ENCODE measurements at regions not wholly inside any gene's neighbourhood (a gene's known extent, or its start where the extent isn't known, plus 50 kb on each side); places are given as distances from the start of the nearest gene placed in this dataset.

DNA sequence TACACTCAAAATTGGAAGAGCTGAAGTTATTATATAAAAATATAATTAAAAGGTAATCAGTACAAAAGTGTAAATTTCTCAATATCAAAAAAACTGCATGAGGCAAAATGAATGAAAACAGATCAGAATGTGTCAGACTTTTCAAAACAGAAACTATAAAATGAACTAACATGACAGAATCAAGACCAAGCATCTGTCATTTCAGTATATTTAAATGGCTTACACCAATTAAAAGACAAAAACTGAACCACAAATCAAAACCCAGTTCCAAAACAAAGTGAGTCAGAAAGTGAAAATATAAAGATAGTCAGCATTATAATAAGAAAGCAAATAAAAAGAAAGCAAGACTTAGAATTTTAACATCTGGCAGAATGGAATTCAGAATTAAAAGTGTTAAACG is 289.7 kb downstream of the UBE3D start:
- Histone ChIP-seq H3K4me1 (no peaks in the 10 kb centered on the region), H3K27ac (no peak overlapping the region), H3K4me3 (no peak overlapping the region), H3K36me3 (no peaks in the 10 kb centered on the region), H3K27me3 (no peaks in the 10 kb centered on the region), H3K9me3 (no peaks in the 10 kb centered on the region)
- WGBS (ENCODE audit: insufficient coverage, low coverage, low lambda C conversion rate, missing lambda C conversion rate): 14% methylated on average over 1 of the region's 1 CpG
- DNase-seq (no peak), ATAC-seq (no peak)
- TF ChIP-seq, protein P1, sequence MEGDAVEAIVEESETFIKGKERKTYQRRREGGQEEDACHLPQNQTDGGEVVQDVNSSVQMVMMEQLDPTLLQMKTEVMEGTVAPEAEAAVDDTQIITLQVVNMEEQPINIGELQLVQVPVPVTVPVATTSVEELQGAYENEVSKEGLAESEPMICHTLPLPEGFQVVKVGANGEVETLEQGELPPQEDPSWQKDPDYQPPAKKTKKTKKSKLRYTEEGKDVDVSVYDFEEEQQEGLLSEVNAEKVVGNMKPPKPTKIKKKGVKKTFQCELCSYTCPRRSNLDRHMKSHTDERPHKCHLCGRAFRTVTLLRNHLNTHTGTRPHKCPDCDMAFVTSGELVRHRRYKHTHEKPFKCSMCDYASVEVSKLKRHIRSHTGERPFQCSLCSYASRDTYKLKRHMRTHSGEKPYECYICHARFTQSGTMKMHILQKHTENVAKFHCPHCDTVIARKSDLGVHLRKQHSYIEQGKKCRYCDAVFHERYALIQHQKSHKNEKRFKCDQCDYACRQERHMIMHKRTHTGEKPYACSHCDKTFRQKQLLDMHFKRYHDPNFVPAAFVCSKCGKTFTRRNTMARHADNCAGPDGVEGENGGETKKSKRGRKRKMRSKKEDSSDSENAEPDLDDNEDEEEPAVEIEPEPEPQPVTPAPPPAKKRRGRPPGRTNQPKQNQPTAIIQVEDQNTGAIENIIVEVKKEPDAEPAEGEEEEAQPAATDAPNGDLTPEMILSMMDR (IDR thresholded peaks at IDR 0.05): no peak
- TF ChIP-seq POLR2A (IDR thresholded peaks at IDR 0.05): no peak
- intact Hi-C loops (cut with DNase I): no loop called here

DNA sequence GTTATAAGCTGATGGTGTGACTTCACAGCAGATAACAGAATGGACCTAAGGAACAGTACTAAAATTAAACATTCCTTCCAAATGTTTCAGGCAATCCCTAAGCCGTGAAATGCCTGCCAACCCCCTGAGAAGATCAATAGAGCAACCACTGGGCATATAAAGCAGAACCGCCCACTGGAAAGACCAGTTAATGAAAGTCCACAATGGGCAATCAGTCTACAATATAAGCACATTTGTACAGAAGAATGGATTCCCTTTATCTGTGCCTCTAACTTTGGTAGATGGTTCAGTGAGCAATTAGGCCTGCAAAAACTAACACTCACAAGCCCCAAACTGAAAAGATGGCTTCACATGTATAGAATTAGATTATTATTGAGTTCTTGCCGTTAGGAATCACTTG is 286.6 kb downstream of the UBE3D start:
- ATAC-seq (no peak), DNase-seq (no peak)
- no peaks in the 10 kb centered on the region for H3K27me3 ChIP-seq
- no peaks in the 10 kb centered on the region for H3K9me3 ChIP-seq
- no peak overlapping the region for H3K4me3 ChIP-seq
- 52% methylated on average over 3 of the region's 3 CpGs for WGBS (ENCODE audit: insufficient coverage, low coverage, low lambda C conversion rate, missing lambda C conversion rate)
- TF ChIP-seq, protein P1 (IDR thresholded peaks at IDR 0.05): no peak
- TF ChIP-seq POLR2A (IDR thresholded peaks at IDR 0.05): no peak
- no peaks in the 10 kb centered on the region for H3K36me3 ChIP-seq
- intact Hi-C loops (cut with DNase I): no loop called here
- H3K27ac ChIP-seq: no peak overlapping the region
- H3K4me1 ChIP-seq: no peaks in the 10 kb centered on the region

DNA sequence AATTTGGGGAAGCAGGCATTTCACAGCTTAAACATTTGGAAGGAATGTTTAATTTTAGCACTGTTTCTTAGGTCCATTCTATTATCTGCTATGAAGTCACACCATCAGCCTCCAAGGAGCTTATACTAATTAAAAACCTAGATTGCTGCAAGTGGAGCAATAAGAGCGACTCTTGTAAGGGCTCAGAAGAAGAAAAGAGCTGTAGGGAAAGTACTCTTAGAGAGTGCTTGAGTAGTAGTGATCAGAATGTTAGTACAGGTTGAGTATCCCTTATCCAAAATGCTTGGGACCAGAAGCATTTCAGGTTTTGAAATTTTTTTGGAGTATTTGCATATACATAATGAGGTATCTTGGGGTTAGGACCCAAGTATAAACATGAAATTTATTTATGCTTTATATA is 285.3 kb downstream of the UBE3D start:
- H3K27me3 ChIP-seq: no peaks in the 10 kb centered on the region
- no peak for TF ChIP-seq POLR2A (IDR thresholded peaks at IDR 0.05)
- TF ChIP-seq, protein P1 (IDR thresholded peaks at IDR 0.05): no peak
- DNase-seq (no peak), ATAC-seq (no peak)
- 14% methylated on average over 1 of the region's 1 CpG for WGBS (ENCODE audit: insufficient coverage, low coverage, low lambda C conversion rate, missing lambda C conversion rate)
- no peaks in the 10 kb centered on the region for H3K36me3 ChIP-seq
- no peaks in the 10 kb centered on the region for H3K9me3 ChIP-seq
- H3K4me3 ChIP-seq: no peak overlapping the region
- no peaks in the 10 kb centered on the region for H3K4me1 ChIP-seq
- intact Hi-C loops (cut with DNase I): no loop called here
- H3K27ac ChIP-seq: no peak overlapping the region

DNA sequence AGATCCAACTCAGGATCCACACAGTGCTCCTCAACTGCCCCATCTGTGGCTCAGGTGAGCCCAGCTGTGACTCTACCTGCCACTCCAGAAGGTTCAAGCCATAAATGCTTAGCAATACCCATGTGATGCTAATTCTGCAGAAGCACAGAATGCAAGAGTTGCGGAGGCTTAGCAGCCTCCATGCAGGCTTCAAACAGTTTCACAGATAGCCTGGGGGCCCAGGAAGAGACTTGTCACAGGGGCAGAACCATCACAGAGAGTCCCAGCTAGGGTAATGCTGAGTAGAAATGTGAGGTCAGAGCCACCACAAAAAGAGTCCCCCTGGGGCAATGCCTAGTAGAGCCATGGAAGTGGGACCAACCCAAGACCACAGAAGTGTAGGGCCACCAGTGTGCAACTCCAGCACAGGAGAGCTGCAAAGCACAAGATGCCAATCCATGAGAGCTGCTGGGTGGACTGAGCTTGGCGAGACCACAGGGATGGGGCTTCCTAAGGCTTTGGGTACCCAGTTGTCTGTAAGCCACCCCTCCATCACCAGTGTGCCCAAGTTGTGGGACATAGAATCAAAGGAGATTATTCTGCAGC is 283.9 kb downstream of the UBE3D start:
- Histone ChIP-seq H3K27me3 (no peaks in the 10 kb centered on the region), H3K4me3 (no peak overlapping the region), H3K9me3 (no peaks in the 10 kb centered on the region), H3K27ac (no peak overlapping the region), H3K4me1 (no peaks in the 10 kb centered on the region), H3K36me3 (no peaks in the 10 kb centered on the region)
- TF ChIP-seq, protein P1 (IDR thresholded peaks at IDR 0.05): no peak
- no peak for TF ChIP-seq POLR2A (IDR thresholded peaks at IDR 0.05)
- ATAC-seq: peak in 1 of 4 donors; percentile 20
- 43% methylated on average over 1 of the region's 2 CpGs for WGBS (ENCODE audit: insufficient coverage, low coverage, low lambda C conversion rate, missing lambda C conversion rate)
- DNase-seq: no peak
- intact Hi-C loops (cut with DNase I): no loop called here

All from right lobe of liver (tissue), 6 donors.